ENCODE measurements at regions not wholly inside any gene's neighbourhood (a gene's known extent, or its start where the extent isn't known, plus 50 kb on each side); places are given as distances from the start of the nearest gene placed in this dataset.
A peak's percentile ranks its signal among the peaks of the same experiment; 100 is the strongest.

DNA sequence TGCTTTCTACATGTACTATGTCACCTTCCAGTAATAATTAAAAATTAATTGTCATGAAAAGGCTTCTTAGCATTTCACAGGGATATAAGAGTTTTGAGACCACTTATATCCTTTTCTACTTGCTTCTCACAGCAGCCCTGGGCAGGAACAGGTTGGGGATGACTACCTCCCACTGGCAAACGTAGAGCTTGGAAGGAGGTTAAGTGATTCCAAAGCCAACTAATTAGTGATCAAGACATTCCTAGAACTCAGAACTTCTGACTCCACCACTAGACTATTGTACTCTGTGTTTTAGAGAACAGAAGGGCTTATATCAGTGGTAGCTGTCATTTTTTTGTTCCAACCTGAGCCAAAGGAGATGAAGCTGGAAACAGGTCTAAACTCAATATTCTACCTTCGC lies 364.5 kb upstream of the BOD1L1 start:
- Histone ChIP-seq H3K27ac (no peak overlapping the region), H3K36me3 (no peaks in the 10 kb centered on the region), H3K4me1 (peaks cover 0 to 23% (median 10%) of the 10 kb centered on the region in 4 donors), H3K4me3 (no peak overlapping the region), H3K27me3 (no peaks in the 10 kb centered on the region), H3K9me3 (no peaks in the 10 kb centered on the region)
- intact Hi-C loops (cut with DNase I), result no loop called here
- no peak for TF ChIP-seq POLR2A (IDR thresholded peaks at IDR 0.05)
- TF ChIP-seq, protein P1, sequence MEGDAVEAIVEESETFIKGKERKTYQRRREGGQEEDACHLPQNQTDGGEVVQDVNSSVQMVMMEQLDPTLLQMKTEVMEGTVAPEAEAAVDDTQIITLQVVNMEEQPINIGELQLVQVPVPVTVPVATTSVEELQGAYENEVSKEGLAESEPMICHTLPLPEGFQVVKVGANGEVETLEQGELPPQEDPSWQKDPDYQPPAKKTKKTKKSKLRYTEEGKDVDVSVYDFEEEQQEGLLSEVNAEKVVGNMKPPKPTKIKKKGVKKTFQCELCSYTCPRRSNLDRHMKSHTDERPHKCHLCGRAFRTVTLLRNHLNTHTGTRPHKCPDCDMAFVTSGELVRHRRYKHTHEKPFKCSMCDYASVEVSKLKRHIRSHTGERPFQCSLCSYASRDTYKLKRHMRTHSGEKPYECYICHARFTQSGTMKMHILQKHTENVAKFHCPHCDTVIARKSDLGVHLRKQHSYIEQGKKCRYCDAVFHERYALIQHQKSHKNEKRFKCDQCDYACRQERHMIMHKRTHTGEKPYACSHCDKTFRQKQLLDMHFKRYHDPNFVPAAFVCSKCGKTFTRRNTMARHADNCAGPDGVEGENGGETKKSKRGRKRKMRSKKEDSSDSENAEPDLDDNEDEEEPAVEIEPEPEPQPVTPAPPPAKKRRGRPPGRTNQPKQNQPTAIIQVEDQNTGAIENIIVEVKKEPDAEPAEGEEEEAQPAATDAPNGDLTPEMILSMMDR (IDR thresholded peaks at IDR 0.05), result no peak
- 71% methylated on average over 2 of the region's 2 CpGs for WGBS (ENCODE audit: insufficient coverage, low coverage, low lambda C conversion rate, missing lambda C conversion rate)
- no peak for ATAC-seq
- no peak for DNase-seq

DNA sequence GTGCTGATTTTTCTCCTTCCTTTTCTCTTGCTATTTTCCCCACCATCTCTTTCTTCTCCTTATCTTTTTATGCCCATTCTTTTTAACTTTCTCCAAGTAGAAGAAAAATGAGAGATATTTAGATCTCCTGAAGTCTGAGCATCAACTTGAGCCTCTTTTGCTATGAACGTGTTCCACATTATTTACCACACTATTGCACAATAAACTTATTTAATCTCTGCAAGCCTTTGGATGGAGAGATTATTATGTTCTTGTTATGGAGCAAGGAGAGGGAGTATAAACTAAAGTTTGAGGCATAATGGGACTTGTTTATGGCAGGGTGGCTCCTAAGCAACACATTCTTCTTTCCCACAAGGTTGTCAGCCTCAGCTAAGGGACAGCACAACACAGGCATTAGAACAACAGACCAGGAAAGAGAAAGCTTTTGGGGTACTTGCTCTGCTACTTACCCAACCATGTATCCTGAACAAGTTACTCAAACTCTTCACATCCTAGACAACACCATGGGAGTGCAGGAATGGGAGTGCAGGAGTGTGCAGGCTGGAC lies 365.5 kb upstream of the BOD1L1 start:
- WGBS (ENCODE audit: insufficient coverage, low coverage, low lambda C conversion rate, missing lambda C conversion rate), result 3% methylated on average over 1 of the region's 1 CpG

DNA sequence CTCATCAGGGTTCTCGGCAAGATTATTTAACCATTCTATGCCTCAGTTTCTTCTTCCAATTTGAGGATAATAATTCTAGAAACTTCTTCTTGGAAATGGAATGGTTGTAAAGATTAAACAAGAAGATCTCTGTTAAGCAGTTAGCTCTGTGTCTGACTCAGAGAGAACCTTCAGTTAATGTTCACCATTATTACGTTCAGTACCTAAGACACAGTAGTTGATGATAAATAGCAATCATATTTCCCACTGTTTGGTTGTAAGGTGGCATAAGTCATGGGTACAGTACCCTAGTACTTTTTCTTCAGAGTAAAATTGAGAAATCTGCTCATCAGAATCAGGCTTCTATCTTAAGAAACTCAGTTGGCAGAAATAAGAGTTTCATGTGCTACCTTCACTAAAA lies 366.5 kb upstream of the BOD1L1 start:
- Histone ChIP-seq H3K27ac (no peak overlapping the region), H3K4me3 (no peak overlapping the region), H3K9me3 (no peaks in the 10 kb centered on the region), H3K27me3 (no peaks in the 10 kb centered on the region), H3K36me3 (no peaks in the 10 kb centered on the region), H3K4me1 (peaks cover 0 to 23% (median 10%) of the 10 kb centered on the region in 4 donors)
- DNase-seq, result no peak
- intact Hi-C loops (cut with DNase I), result no loop called here
- ATAC-seq, result no peak
- 88% methylated on average over 2 of the region's 2 CpGs for WGBS (ENCODE audit: insufficient coverage, low coverage, low lambda C conversion rate, missing lambda C conversion rate)
- TF ChIP-seq, protein P1 (IDR thresholded peaks at IDR 0.05), result no peak
- no peak for TF ChIP-seq POLR2A (IDR thresholded peaks at IDR 0.05)

More for the DNA sequence above, 365.5 kb upstream of the BOD1L1 start:
- H3K9me3 ChIP-seq, result no peaks in the 10 kb centered on the region
- no peak for DNase-seq
- H3K27me3 ChIP-seq, result no peaks in the 10 kb centered on the region
- intact Hi-C loops (cut with DNase I), result no loop called here
- peak in 3 of 4 donors; percentile 6 to 58 (median 19) for ATAC-seq
- H3K36me3 ChIP-seq, result no peaks in the 10 kb centered on the region
- TF ChIP-seq, protein P1 (IDR thresholded peaks at IDR 0.05), result no peak
- no peak for TF ChIP-seq POLR2A (IDR thresholded peaks at IDR 0.05)
- H3K4me1 ChIP-seq, result peaks cover 0 to 23% (median 10%) of the 10 kb centered on the region in 4 donors
- H3K4me3 ChIP-seq, result no peak overlapping the region
- H3K27ac ChIP-seq, result no peak overlapping the region

DNA sequence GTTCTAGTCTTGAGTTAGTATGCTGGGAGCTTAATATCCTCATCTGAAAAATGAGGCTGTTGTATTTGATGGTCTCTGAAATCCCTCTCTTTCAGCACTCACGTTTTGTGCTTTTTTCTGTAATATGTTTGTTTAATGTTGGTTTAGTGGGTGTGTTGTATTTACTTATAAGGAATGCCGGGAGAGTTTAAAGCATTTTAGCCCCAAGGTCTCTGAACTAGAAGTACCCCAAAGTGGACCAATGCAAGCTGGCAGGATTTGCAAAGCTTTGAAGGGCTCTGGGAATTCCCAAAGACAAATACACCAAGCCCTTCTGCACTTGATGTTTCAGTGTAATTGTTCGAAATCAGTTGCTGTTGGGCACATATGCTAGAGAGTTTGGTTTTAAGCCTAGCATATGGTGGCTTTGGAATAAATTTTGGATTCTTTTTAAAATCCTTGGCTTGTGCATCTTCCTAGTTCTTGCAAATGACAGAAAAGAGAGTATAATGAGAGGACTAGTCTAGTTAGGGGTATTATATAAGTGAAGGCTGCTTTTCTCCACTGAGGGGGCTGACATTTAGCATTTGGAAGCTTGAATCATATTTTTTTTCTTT lies 371.4 kb upstream of the BOD1L1 start:
- no peak overlapping the region for H3K27ac ChIP-seq
- ATAC-seq, result peak in 1 of 4 donors; percentile 62
- no peak for DNase-seq
- WGBS (ENCODE audit: insufficient coverage, low coverage, low lambda C conversion rate, missing lambda C conversion rate), result 39% methylated on average over 3 of the region's 3 CpGs
- H3K36me3 ChIP-seq, result no peaks in the 10 kb centered on the region
- H3K9me3 ChIP-seq, result no peaks in the 10 kb centered on the region
- intact Hi-C loops (cut with DNase I), result no loop called here
- H3K4me3 ChIP-seq, result no peak overlapping the region
- no peaks in the 10 kb centered on the region for H3K27me3 ChIP-seq
- TF ChIP-seq POLR2A (IDR thresholded peaks at IDR 0.05), result no peak
- TF ChIP-seq, protein P1 (IDR thresholded peaks at IDR 0.05), result no peak
- no peaks in the 10 kb centered on the region for H3K4me1 ChIP-seq
